CD14-positive monocyte (primary cell): ENCODE measurements at regions not wholly inside any gene's neighbourhood (a gene's known extent, or its start where the extent isn't known, plus 50 kb on each side); places are given as distances from the start of the nearest gene placed in this dataset.

Experiments
- DNase-seq, 3 donors: peaks; one replicate each; pipeline ENCODE4 v3.0.0-alpha.2; 2011 to 2022
- H2AFZ ChIP-seq: 2 replicates; pipeline ENCODE4 v1.6.0; 2012; ENCODE audit warnings: mild to moderate bottlenecking, low read depth, low read length, inconsistent platforms; ENCODE audit not compliant: insufficient read depth, poor library complexity, severe bottlenecking
- H3K27ac ChIP-seq, 2 donors: 1 replicate in 1 of 2; 2 replicates in 1 of 2; pipeline ENCODE4 v1.5.1; 2012 to 2013; ENCODE audit warnings: low read length in 2 of 2, control low read depth in 1 of 2, inconsistent platforms in 1 of 2, low read depth in 1 of 2, mild to moderate bottlenecking in 1 of 2
- H3K27me3 ChIP-seq, 2 donors: one replicate each; pipeline versions ENCODE4 v1.6.0 to v1.6.1; 2011 to 2013; ENCODE audit warnings: low read length in 2 of 2; ENCODE audit not compliant: control insufficient read depth in 2 of 2, insufficient read depth in 2 of 2
- H3K36me3 ChIP-seq, 2 donors: replicated peaks in 1 of 2; 1 replicate in 1 of 2; 2 replicates in 1 of 2; pipeline versions ENCODE4 v1.5.1 to v1.6.1; 2012 to 2013; ENCODE audit warnings: low read length in 2 of 2, control low read depth in 1 of 2, inconsistent platforms in 1 of 2, mild to moderate bottlenecking in 1 of 2; ENCODE audit not compliant: insufficient read depth in 2 of 2, control insufficient read depth in 1 of 2
- H3K4me1 ChIP-seq, 2 donors: 1 replicate in 1 of 2; 2 replicates in 1 of 2; pipeline versions ENCODE4 v1.5.1 to v1.6.1; 2012 to 2013; ENCODE audit warnings: low read length in 2 of 2, control low read depth in 1 of 2, inconsistent platforms in 1 of 2, mild to moderate bottlenecking in 1 of 2, moderate library complexity in 1 of 2; ENCODE audit not compliant: insufficient read depth in 2 of 2, control insufficient read depth in 1 of 2
- H3K4me2 ChIP-seq: replicated peaks from 2 replicates; pipeline ENCODE3; 2012; ENCODE audit warnings: low read length, moderate library complexity, mild to moderate bottlenecking; ENCODE audit not compliant: poor library complexity, severe bottlenecking; ENCODE audit errors: extremely low read depth
- H3K4me3 ChIP-seq, 3 experiments: fragments of 200-600 bp in 1 of 3; sonication (generic) in 1 of 3; replicated peaks in 1 of 3; 1 replicate in 2 of 3; 2 replicates in 1 of 3; pipeline ENCODE4 v1.5.1; 2011 to 2013; ENCODE audit warnings: low read length in 3 of 3, mild to moderate bottlenecking in 3 of 3, control low read depth in 2 of 3, low read depth in 2 of 3, inconsistent platforms in 1 of 3, moderate library complexity in 1 of 3
- H3K79me2 ChIP-seq: 2 replicates; pipeline ENCODE4 v1.6.0; 2012; ENCODE audit warnings: mild to moderate bottlenecking, control low read depth, inconsistent platforms, low read length, moderate library complexity; ENCODE audit not compliant: insufficient read depth
- H3K9ac ChIP-seq: 2 replicates; pipeline ENCODE4 v1.6.0; 2017; ENCODE audit warnings: low read length, mild to moderate bottlenecking; ENCODE audit not compliant: insufficient read depth, poor library complexity, severe bottlenecking
- H3K9me3 ChIP-seq, 2 donors: replicated peaks in 1 of 2; 1 replicate in 1 of 2; 2 replicates in 1 of 2; pipeline versions ENCODE4 v1.5.1 to v1.6.1; 2012 to 2013; ENCODE audit warnings: low read length in 2 of 2, control low read depth in 1 of 2; ENCODE audit not compliant: control insufficient read depth in 1 of 2, insufficient read depth in 1 of 2
- H4K20me1 ChIP-seq: 2 replicates; pipeline ENCODE4 v1.6.0; 2012; ENCODE audit warnings: mild to moderate bottlenecking, low read length, control low read depth, moderate library complexity; ENCODE audit not compliant: insufficient read depth
- H3K27ac Mint-ChIP-seq, 7 donors: one replicate each; pipeline ENCODE4 v1.8.0; 2020; ENCODE audit warnings: mild to moderate bottlenecking in 7 of 7, mixed read lengths in 7 of 7, moderate library complexity in 6 of 7, inconsistent platforms in 2 of 7
- H3K27me3 Mint-ChIP-seq, 3 donors: one replicate each; pipeline ENCODE4 v1.8.0; 2021 to 2022; ENCODE audit warnings: low read depth in 3 of 3, mild to moderate bottlenecking in 3 of 3, mixed read lengths in 3 of 3, moderate library complexity in 3 of 3, inconsistent platforms in 1 of 3
- H3K36me3 Mint-ChIP-seq, 2 donors: one replicate each; pipeline ENCODE4 v1.8.0; 2020; ENCODE audit warnings: mixed read lengths in 2 of 2, inconsistent platforms in 1 of 2, mild to moderate bottlenecking in 1 of 2
- H3K4me1 Mint-ChIP-seq: one replicate; pipeline ENCODE4 v1.8.0; 2020; ENCODE audit warnings: mild to moderate bottlenecking, mixed read lengths
- H3K4me3 Mint-ChIP-seq, 2 donors: one replicate each; pipeline ENCODE4 v1.8.0; 2020; ENCODE audit warnings: mild to moderate bottlenecking in 2 of 2, mixed read lengths in 2 of 2, moderate library complexity in 1 of 2
- H3K9me3 Mint-ChIP-seq, 7 donors: one replicate each; pipeline ENCODE4 v1.8.0; 2020 to 2022; ENCODE audit warnings: mixed read lengths in 7 of 7, mild to moderate bottlenecking in 6 of 7, moderate library complexity in 6 of 7, inconsistent platforms in 2 of 7
- CTCF ChIP-seq: fragments of 200-600 bp; IDR thresholded peaks from one replicate; pipeline ENCODE4 v1.8.0; 2022; ENCODE audit warnings: antibody characterized with exemption, mild to moderate bottlenecking
- WGBS: methylation state at CpG from one replicate; pipeline ENCODE4 v1.1.5; 2013; ENCODE audit warnings: missing lambda C conversion rate; ENCODE audit not compliant: insufficient coverage; 5-methylcytosine and 5-hydroxymethylcytosine counted together
- intact Hi-C, 2 donors: fragments of 100-400 bp; cut with micrococcal nuclease; formaldehyde crosslinking; loops; one replicate each; pipeline versions ENCODE4 v1.15.0 to v1.15.1; 2023

- H3K27me3 Mint-ChIP-seq = peaks cover 13% of the 10 kb centered on the region in 3 donors
- no peaks in the 10 kb centered on the region for H3K4me1 Mint-ChIP-seq
- Histone ChIP-seq H4K20me1 (no peaks in the 10 kb centered on the region), H3K4me1 (no peaks in the 10 kb centered on the region), H2AFZ (no peak overlapping the region), H3K4me2 (no peak overlapping the region), H3K27ac (no peak overlapping the region), H3K36me3 (no peaks in the 10 kb centered on the region), H3K9me3 (no peaks in the 10 kb centered on the region), H3K79me2 (no peaks in the 10 kb centered on the region), H3K9ac (no peak overlapping the region), H3K4me3 (no peak overlapping the region), H3K27me3 (no peaks in the 10 kb centered on the region)
- WGBS = 100% methylated on average over 1 of the region's 2 CpGs
- H3K4me3 Mint-ChIP-seq = no peak overlapping the region
- H3K27ac Mint-ChIP-seq = no peak overlapping the region
- intact Hi-C loops = no loop called here
- no peak for DNase-seq
- H3K9me3 Mint-ChIP-seq = peaks cover 0 to 3% (median 0%) of the 10 kb centered on the region in 7 donors
- no peaks in the 10 kb centered on the region for H3K36me3 Mint-ChIP-seq
- no peak for TF ChIP-seq CTCF
These were observed 67.3 kb downstream of the GSC start for GRCh38 chr14:94702629-94703028.

- H3K4me3 Mint-ChIP-seq = no peak overlapping the region
- peaks cover 13% of the 10 kb centered on the region in 3 donors for H3K27me3 Mint-ChIP-seq
- no peak overlapping the region for H3K4me3 ChIP-seq
- H4K20me1 ChIP-seq = no peaks in the 10 kb centered on the region
- intact Hi-C loops = no loop called here
- TF ChIP-seq CTCF = no peak
- no peaks in the 10 kb centered on the region for H3K36me3 ChIP-seq
- peaks cover 0 to 3% (median 0%) of the 10 kb centered on the region in 7 donors for H3K9me3 Mint-ChIP-seq
- H3K79me2 ChIP-seq = no peaks in the 10 kb centered on the region
- H3K4me1 Mint-ChIP-seq = no peaks in the 10 kb centered on the region
- no peaks in the 10 kb centered on the region for H3K27me3 ChIP-seq
- H3K36me3 Mint-ChIP-seq = no peaks in the 10 kb centered on the region
- H3K4me1 ChIP-seq = no peaks in the 10 kb centered on the region
- H3K27ac ChIP-seq = no peak overlapping the region
- DNase-seq = no peak
- WGBS = 80% methylated on average over 1 of the region's 3 CpGs
- no peak overlapping the region for H2AFZ ChIP-seq
- H3K27ac Mint-ChIP-seq = no peak overlapping the region
- no peak overlapping the region for H3K9ac ChIP-seq
- no peaks in the 10 kb centered on the region for H3K9me3 ChIP-seq
- no peak overlapping the region for H3K4me2 ChIP-seq
These were observed 68.0 kb downstream of the GSC start for GRCh38 chr14:94701861-94702370.
